ENCODE measurements at regions not wholly inside any gene's neighbourhood (a gene's known extent, or its start where the extent isn't known, plus 50 kb on each side); places are given as distances from the start of the nearest gene placed in this dataset.

- TF ChIP-seq POLR2AphosphoS2 (IDR thresholded peaks at IDR 0.05; ENCODE audit: low read depth, low read length) (no peak), ZKSCAN5 (CRISPR knock-in tag; IDR thresholded peaks at IDR 0.05) (no peak), THYN1 (CRISPR knock-in tag; IDR thresholded peaks at IDR 0.05; ENCODE audit: borderline replicate concordance, low read depth) (no peak), CBX1 (IDR thresholded peaks at IDR 0.05; ENCODE audit: low read depth) (no peak), ZNF362 (CRISPR knock-in tag; IDR thresholded peaks at IDR 0.05; ENCODE audit: borderline replicate concordance) (no peak)
Observed at GRCh38 chr3:162547321-162547720, 1050.7 kb downstream of the OTOL1 start (continued).

- no peak overlapping the region for H2AFZ ChIP-seq (ENCODE audit: low read length)
- H3K36me3 ChIP-seq (replicated peaks in 1 of 2; ENCODE audit: control insufficient read depth in 1 of 2, insufficient read depth in 2 of 2, low read length in 2 of 2): no peaks in the 10 kb centered on the region
- ChIA-PET CTCF (ENCODE audit: low intra/inter-chr PET ratio, low total read pairs) (no interaction called here), POLR2A (no interaction called here)
- H3K27ac ChIP-seq (ENCODE audit: extremely low read length, insufficient read depth, low read length): no peak overlapping the region
- DNase-seq (ENCODE audit: low spot score) (no peak), ATAC-seq (no peak), FAIRE-seq (no peak)
- H3K4me3 ChIP-seq (replicated peaks in 1 of 3; ENCODE audit: insufficient read depth in 1 of 3, low read depth in 2 of 3, low read length in 3 of 3): no peak overlapping the region
- no peak overlapping the region for H3K9ac ChIP-seq (ENCODE audit: insufficient read depth, low read depth, low read length)
- 2% methylated on average over 3 of the region's 3 CpGs for WGBS (ENCODE audit: low lambda C conversion rate)
- H3K9me3 ChIP-seq (ENCODE audit: low read length): no peaks in the 10 kb centered on the region
- no peak for TF ChIP-seq BCL3 (CRISPR knock-in tag; IDR thresholded peaks at IDR 0.05)
- no peak for TF ChIP-seq ARNT2 (CRISPR knock-in tag; IDR thresholded peaks at IDR 0.05; ENCODE audit: low read depth)
- TF ChIP-seq ZHX1 (CRISPR knock-in tag; IDR thresholded peaks at IDR 0.05; ENCODE audit: low read depth): no peak
- TF ChIP-seq ZNF724P (CRISPR knock-in tag; IDR thresholded peaks at IDR 0.05; ENCODE audit: borderline replicate concordance): no peak
- TF ChIP-seq TMF1 (CRISPR knock-in tag; IDR thresholded peaks at IDR 0.05; ENCODE audit: low read depth): no peak
- in situ Hi-C loops (cut with HindIII; ENCODE audit: extremely low pct_ligation_motif_present, low pct_unique_long_range_greater_than_20kb) (no loop called here), intact Hi-C loops (cut with micrococcal nuclease; ENCODE audit: unreplicated experiment) (no loop called here)
- H3K27me3 ChIP-seq (ENCODE audit: control insufficient read depth in 1 of 2, insufficient read depth in 2 of 2, low read length in 2 of 2): no peaks in the 10 kb centered on the region
- H3K79me2 ChIP-seq (ENCODE audit: insufficient read depth, low read length): no peaks in the 10 kb centered on the region
- H3K4me2 ChIP-seq (ENCODE audit: low read depth, low read length): no peak overlapping the region
- H4K20me1 ChIP-seq (ENCODE audit: insufficient read depth, low read length): no peaks in the 10 kb centered on the region
- no peaks in the 10 kb centered on the region for H3K4me1 ChIP-seq (ENCODE audit: insufficient read depth, low read length)
- no TSS peak for BruUV-seq (replicated peaks)
Observed at GRCh38 chr3:162555761-162556160, 1059.2 kb downstream of the OTOL1 start.

All from HepG2 (cell line).